GM18868 (cell line): ENCODE measurements at regions not wholly inside any gene's neighbourhood (a gene's known extent, or its start where the extent isn't known, plus 50 kb on each side); places are given as distances from the start of the nearest gene placed in this dataset.

ENCODE experiments used
- ATAC-seq: cut with Tn5 transposase; IDR thresholded peaks from one replicate; pipeline ENCODE4 v1.9.1; 2021; ENCODE audit warnings: mild to moderate bottlenecking, moderate library complexity; ENCODE audit not compliant: unreplicated experiment

- no peak for ATAC-seq
Observed at GRCh38 chr4:54359919-54360650, 131.0 kb downstream of the PDGFRA start.

DNA sequence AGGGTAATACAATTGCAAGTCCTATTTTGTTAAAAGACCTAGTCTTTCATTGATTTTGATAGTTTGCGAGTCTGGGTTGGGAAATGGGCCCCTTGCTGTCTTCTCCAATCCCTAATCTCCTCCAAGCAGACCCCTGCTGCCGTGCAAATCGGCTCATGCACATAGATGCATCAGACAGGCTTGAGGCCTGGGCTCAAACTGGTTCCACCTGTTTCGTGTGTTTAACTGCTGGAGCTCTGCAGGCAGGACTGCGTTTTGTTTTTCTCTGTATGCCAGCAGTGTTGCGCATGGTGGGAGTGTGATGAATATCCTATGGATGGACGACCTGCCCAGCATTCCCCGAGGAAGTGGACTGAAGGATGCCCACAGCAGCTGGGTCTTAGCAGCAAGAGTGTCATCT lies 133.9 kb downstream of the PDGFRA start:
- no peak for ATAC-seq

- ATAC-seq = no peak
Observed at GRCh38 chr4:54365691-54366090, 136.6 kb downstream of the PDGFRA start.

DNA sequence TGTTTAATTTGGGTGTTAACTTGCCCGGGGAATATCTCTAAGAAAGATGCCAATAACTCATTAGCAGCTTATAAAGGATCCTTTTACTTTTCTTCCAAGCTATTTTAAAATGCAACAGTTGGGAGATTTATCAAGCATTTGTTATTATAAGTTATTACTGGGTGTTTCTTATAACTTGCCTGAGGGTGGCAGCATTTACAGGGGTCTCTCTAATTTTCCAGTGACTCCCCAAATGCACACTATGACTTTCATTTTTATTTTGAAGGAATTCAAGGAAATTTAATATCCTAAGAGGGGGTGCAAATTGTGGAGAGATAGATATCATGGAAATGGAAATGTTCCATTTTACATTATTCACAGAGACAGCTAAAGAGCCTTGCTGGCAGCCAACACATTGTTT lies 138.0 kb downstream of the PDGFRA start:
- no peak for ATAC-seq

DNA sequence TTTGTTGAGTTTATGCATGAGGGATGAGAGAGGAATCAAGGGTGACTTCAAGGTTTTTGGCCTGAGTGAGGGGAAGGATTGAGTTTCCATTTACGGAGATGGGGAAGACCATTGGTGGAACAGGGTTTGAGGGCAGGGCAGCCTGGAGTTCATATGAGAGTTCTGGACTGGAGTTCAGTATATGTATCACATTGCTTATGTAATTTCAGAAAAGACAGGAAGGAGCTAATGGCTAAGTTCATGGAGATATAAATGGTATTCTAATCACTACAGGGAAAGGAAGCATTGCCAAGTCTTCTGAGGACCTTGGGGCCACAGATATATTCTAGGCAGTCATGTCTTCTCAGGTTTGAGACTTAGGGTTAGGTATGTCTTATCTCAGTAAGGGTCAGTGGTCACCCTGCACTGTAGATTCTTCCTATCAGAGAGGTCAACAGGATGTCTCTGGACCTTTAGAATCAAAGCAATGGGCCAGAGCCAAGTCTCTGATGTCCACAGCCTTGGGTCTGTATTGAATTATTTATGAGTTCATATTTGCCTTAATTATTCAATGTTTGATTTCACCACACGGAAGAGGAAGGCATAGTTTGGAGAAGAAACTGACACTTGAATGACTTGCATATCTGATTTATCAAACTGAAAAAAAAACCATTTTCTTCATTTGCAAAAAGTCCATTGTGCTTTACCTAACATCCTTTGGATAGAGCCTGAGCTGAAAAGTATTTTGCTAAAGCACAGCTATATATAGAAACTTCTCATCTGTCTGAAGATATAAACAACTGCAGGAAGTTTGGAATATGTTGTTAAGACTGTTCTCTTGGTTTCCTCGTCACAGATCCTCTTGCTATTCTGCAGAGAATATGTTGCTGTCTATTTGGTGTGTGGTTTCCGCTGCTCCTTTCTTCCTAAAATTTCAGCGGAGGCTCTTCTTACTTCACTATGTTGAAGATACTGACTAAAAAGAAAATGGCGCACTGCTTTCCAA lies 139.5 kb downstream of the PDGFRA start:
- no peak for ATAC-seq

DNA sequence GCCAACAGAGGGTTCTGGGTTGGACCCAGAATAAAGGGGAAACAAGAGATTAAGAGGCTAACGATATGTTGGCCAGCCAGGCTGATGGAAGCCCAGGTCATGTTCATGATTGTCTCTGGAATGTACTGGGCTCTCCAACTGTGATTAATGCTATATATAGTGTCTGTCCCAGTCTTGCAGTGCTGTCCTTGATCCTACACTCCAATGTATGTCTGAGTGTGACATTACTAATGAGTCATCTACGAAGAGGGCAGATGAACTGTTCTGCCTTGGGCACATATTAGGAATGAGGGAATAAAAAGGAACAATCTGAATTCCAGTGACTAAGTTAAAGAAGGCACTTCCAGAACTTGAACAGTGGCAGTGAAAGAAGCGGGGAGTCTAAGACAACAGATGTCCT lies 142.1 kb downstream of the PDGFRA start:
- ATAC-seq = no peak

GRCh38 chr4:54372951-54373350 lies 143.9 kb downstream of the PDGFRA start:
- no peak for ATAC-seq

DNA sequence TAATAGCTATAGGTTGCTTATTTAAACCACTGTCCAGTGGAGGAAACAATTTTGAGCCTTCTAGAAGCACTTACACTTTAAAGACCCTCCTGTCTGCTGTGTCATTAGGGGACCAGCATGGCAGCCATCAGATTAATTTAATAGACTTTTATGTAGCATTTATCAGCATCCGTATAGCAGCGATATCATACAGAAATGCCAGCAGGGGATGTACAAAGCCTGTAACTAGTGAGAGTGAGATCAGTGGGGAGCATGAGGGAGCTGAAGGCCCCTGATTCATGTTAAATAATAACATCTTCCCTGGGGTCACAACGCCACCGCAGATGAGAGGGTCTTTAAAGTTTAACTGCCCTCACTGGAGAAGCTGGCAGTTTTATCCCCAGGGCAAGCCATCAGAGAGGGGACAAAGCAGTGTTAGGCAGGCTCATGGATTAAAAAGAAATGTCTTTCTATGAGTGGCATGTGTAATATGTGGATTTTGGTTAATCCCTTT lies 144.7 kb downstream of the PDGFRA start:
- ATAC-seq = no peak

DNA sequence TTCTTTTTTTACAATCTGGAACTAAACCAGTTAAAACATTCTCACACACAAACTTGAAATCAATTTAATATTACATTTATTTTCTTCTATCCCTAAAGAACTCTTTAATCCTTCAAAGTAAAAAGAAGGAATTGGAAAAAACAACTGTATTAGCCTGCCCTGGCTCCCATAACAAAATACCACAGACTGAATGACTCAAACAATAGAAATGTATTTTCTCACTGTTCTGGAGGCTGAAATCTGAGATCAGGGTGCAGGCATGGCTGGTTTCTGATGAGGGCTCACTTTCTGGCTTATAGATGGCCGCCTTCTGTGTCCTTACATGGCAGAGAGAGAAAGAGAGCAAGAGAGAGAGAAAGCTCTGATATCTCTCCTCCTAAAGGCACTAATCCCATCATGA lies 149.4 kb downstream of the PDGFRA start:
- no peak for ATAC-seq

DNA sequence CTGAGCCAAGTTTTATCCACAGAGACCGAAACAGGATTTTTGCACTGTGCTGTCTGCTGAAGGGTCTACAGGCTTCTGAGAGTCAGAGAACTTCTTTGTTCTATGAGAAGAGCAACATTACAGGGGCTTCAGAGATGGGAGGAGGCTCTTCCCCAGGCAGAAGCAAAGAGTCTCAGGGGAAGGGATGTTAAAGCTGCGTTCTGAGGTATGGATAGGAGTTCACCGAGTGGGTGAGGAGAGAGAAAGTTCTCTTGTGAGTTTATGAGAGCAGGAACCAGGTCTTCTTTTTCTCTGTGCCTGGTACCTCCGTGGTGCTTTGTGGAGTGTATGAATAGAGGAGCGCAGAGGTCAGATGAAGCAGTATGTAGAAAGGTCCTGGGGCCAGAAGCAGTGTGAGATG lies 155.1 kb downstream of the PDGFRA start:
- no peak for ATAC-seq

DNA sequence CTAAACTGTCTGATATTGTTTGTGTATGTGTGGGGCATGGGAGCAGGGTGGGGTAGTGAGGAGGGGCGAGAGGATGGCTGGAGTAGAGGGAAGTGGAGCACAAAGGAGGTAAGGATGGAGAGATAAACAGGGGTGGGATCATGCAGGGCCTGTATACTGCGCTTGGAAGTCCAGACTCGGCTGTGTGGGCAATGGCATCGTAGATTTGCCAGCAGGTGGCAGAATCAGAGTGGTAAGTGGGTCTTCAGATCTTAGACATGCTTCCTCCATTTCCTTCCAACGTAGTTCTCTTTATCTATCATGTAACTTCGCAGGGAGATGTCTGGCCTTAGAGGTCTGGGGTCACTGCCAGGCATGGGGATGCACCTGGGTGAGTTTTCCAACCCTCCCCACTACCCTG lies 155.5 kb downstream of the PDGFRA start:
- no peak for ATAC-seq

DNA sequence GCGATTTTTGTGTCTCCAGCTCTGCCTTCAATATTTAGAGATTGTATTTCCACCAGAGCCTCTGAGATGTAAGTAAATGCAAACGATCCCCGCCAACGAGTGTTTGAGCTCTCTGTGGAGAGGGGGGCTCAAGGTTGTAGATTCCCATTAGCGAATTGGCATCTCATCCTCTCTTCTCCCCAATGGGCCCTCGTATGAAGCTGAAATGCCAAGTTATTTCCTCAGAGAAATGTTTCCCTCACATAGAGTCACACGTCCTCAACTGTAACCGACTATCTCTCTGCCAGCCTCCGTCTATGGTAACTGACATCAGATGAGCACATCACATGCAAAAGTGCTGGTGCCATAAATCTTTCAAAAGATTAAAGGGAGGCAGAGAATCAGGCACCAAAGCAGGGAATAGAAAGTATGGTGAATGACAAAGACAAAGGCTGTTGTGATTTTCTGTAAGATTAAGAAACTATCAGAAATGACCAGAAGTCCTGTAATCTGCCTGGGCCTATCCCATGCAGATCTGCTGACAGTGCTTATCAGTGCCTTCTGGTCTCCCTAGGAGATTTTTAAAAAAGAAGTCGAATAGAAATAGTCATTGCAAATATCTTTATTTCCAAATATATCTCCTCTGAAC lies 157.1 kb downstream of the PDGFRA start:
- no peak for ATAC-seq

DNA sequence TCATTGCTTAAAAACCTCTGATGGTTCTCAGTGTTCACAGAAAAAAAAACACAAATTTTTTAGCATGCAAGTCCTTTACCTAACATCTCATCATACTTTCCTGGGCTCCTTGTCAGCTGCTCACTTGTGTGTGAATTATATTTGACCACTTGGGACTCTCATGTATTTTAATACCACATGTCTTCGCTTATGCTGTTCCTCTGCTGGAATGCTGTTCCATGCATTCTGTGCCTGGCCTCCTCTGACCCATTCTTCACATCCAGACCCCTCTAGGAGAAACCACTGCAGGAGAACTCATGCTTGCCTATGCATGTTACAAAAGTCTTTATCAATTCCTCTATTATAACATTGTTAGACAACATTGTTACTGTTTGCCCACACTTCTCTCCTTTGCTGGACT lies 157.6 kb downstream of the PDGFRA start:
- no peak for ATAC-seq

GRCh38 chr4:54390670-54391069 lies 161.6 kb downstream of the PDGFRA start:
- ATAC-seq = no peak

DNA sequence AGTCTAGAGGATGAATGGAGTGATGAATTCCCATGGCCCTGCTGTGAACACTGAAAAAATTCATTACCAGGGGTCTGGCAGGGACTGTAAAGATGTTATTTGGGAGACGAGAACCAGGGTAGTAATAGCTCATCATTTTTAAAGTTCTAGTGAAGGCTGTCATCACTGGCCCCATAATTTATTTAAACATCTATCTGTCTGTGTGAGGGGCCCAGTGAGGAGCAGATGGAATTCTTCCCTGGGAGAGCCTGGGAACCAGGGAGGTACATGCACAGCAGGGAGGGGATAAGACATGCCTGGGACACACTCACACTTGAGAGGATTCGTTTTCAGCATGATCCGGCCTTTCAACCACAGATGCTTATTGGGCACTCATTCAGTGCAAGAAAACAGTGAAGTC lies 162.0 kb downstream of the PDGFRA start:
- no peak for ATAC-seq

- ATAC-seq = no peak
Observed at GRCh38 chr4:54392479-54392878, 163.4 kb downstream of the PDGFRA start.

DNA sequence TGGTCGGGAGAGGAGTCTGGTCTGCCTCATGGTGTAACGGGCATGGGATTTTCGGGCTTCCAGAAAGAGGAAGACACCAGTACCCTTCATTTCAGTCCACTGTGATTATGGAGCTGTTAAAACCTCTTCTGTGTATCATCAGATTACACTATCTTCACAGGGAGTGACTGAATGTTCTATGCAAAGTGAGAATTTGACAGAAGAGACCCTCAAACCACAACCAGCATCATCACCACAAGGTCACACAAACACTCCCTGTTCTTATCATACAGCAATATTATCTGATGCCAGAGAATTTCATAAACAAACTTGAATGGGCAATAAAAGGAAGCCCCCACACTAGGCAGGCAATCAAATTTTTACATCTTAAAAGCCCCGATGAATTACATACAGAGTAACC lies 164.2 kb downstream of the PDGFRA start:
- ATAC-seq = no peak

DNA sequence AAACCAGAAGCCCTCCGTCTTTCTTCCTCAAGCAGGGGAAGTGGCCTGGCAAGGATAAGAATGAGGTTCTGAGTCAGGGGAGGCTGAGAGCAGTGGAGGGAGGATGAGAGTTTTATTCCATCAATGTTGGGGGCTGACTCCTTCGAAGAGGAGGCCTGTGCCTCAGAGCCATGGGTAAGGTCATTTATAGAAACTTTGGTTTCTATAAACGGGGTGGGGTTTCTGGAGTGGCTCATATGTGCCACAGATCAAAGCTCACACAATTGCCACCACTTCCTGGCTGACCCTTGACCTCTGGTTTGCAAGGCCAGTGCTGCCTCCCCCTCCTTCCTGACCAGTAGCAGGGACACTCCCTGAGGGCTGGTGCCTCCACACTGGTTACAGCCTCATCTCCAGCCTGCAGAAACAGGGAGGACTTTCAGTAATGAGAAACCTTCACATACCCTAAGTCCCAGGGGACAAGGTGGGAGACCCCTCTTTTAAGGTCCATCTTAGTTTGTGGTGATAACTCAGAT lies 166.0 kb downstream of the PDGFRA start:
- ATAC-seq = no peak

- ATAC-seq = no peak
Observed at GRCh38 chr4:54400188-54400587, 171.1 kb downstream of the PDGFRA start.

- no peak for ATAC-seq
Observed at GRCh38 chr4:54400802-54401201, 171.7 kb downstream of the PDGFRA start.

DNA sequence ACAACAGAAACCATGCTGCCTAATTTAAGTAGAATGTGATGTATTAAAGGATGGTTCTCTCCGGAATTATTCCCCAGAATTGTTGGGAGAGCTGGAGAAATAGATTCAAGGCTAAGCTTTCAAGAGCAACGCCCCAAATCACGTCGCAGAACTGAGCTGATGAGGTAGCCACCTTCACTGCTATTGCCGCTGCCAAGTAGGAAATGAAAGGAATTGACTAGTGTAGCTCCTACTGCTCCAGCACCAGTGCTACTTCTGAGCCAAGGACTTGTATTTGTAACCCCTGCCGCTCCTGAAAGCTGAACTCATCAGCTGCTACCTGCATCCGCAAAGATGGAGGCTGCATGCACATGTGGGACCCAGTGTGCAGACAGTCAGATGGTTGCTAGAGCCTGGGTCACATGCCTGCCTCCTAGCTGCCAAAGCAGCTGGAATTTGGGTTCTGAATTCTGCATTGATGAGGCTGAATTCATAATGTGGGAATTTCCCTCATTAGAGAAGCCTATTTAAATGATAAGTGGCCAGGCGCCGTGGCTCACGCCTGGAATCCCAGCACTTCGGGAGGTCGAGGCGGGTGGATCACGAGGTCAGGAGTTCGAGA lies 173.9 kb downstream of the PDGFRA start:
- ATAC-seq = no peak
